ENCODE measurements at regions not wholly inside any gene's neighbourhood (a gene's known extent, or its start where the extent isn't known, plus 50 kb on each side); places are given as distances from the start of the nearest gene placed in this dataset.

DNA sequence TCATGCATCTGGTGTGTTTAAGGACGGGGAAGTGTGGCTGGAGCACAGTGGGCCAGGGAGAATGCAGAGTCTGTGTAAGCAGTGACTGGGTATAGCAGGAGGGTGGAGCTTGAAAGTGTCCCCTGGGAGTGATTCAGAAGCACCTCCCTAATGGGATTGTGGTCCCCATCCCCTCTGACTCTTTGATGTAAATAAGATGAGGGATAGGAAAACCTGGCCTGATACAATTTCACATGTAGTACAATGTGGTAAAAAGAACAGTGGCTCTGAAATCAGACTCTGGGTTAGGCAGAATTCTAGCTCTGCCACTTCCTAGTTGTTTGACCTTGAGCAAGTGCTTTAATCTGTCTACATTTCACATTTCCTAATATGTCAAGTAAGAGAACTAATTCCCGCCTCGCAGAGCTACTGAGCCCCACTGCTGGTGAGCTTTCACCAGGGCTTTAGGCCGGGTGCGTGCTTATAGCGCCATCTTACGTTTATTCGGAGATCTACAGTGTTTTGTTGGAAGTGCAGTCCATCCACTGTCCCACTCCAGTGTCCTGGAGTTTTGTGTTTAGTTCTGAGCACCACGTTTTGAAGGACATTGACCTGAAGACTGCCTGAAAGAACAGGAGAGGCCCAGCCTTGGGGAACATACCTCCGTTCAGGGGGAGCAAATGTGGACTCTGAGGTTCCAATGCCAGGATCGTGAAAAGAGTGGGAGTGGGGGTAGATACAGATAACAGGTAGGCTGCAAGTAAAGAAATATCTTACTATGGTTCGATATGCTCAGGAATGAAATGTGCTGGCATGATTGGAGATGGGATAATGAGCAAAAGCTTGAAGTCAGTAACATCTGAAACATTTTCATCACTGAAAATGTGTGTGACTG, 51.2 kb upstream of the TESK1 start (continued):
- TF ChIP-seq, protein P1, sequence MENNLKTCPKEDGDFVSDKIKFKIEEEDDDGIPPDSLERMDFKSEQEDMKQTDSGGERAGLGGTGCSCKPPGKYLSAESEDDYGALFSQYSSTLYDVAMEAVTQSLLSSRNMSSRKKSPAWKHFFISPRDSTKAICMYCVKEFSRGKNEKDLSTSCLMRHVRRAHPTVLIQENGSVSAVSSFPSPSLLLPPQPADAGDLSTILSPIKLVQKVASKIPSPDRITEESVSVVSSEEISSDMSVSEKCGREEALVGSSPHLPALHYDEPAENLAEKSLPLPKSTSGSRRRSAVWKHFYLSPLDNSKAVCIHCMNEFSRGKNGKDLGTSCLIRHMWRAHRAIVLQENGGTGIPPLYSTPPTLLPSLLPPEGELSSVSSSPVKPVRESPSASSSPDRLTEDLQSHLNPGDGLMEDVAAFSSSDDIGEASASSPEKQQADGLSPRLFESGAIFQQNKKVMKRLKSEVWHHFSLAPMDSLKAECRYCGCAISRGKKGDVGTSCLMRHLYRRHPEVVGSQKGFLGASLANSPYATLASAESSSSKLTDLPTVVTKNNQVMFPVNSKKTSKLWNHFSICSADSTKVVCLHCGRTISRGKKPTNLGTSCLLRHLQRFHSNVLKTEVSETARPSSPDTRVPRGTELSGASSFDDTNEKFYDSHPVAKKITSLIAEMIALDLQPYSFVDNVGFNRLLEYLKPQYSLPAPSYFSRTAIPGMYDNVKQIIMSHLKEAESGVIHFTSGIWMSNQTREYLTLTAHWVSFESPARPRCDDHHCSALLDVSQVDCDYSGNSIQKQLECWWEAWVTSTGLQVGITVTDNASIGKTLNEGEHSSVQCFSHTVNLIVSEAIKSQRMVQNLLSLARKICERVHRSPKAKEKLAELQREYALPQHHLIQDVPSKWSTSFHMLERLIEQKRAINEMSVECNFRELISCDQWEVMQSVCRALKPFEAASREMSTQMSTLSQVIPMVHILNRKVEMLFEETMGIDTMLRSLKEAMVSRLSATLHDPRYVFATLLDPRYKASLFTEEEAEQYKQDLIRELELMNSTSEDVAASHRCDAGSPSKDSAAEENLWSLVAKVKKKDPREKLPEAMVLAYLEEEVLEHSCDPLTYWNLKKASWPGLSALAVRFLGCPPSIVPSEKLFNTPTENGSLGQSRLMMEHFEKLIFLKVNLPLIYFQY (CRISPR knock-in tag; IDR thresholded peaks at IDR 0.05; ENCODE audit: borderline replicate concordance): peak; percentile 43; the same call in 1 of the 2 replicates
- TF ChIP-seq ZSCAN25 (CRISPR knock-in tag; IDR thresholded peaks at IDR 0.05) (no peak), ZKSCAN1 (IDR thresholded peaks at IDR 0.05; ENCODE audit: low read length) (no peak), MED13 (CRISPR knock-in tag; IDR thresholded peaks at IDR 0.05) (no peak), POLR2A (IDR thresholded peaks at IDR 0.05; ENCODE audit: insufficient read depth in 1 of 2, low read depth in 2 of 2, low read length in 2 of 2) (no peak), ZKSCAN8 (CRISPR knock-in tag; IDR thresholded peaks at IDR 0.05; ENCODE audit: borderline replicate concordance) (peak; percentile 88; the same call in 1 of the 2 replicates), MEIS1 (CRISPR knock-in tag; IDR thresholded peaks at IDR 0.05; ENCODE audit: borderline replicate concordance) (no peak), XRCC5 (optimal IDR thresholded peaks at IDR 0.05; ENCODE audit: low read length) (peak; percentile 25), RXRB (CRISPR knock-in tag; IDR thresholded peaks at IDR 0.05; ENCODE audit: borderline replicate concordance) (peak; percentile 20; the same call in 1 of the 2 replicates), SRF (IDR thresholded peaks at IDR 0.05; ENCODE audit: low read depth, low read length) (peak; percentile 52; the same call in 1 of the 2 replicates), MED1 (CRISPR knock-in tag; IDR thresholded peaks at IDR 0.05) (0 out of 2 replicates have a peak, but pooled peaks have one; percentile 11), ZNF331 (CRISPR knock-in tag; IDR thresholded peaks at IDR 0.05) (peak; percentile 57; the same call in 1 of the 2 replicates), ZNF501 (CRISPR knock-in tag; IDR thresholded peaks at IDR 0.05) (peak; percentile 54; the same call in 1 of the 2 replicates), BHLHE40 (IDR thresholded peaks at IDR 0.05; ENCODE audit: low read length) (peak; percentile 24; the same call in 1 of the 2 replicates), SSRP1 (CRISPR knock-in tag; IDR thresholded peaks at IDR 0.05) (no peak), ZNF232 (CRISPR knock-in tag; IDR thresholded peaks at IDR 0.05; ENCODE audit: borderline replicate concordance) (peak; percentile 64; the same call in 1 of the 2 replicates), ZMYM4 (CRISPR knock-in tag; IDR thresholded peaks at IDR 0.05) (0 out of 2 replicates have a peak, but pooled peaks have one; percentile 31), ZSCAN31 (CRISPR knock-in tag; IDR thresholded peaks at IDR 0.05; ENCODE audit: low read depth) (0 out of 2 replicates have a peak, but pooled peaks have one; percentile 45)
- TF ChIP-seq, protein P2, sequence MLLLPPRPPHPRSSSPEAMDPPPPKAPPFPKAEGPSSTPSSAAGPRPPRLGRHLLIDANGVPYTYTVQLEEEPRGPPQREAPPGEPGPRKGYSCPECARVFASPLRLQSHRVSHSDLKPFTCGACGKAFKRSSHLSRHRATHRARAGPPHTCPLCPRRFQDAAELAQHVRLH (CRISPR knock-in tag; IDR thresholded peaks at IDR 0.05; ENCODE audit: borderline replicate concordance, low read depth): peak; percentile 52; the same call in 1 of the 2 replicates
- TF ChIP-seq, protein P3, sequence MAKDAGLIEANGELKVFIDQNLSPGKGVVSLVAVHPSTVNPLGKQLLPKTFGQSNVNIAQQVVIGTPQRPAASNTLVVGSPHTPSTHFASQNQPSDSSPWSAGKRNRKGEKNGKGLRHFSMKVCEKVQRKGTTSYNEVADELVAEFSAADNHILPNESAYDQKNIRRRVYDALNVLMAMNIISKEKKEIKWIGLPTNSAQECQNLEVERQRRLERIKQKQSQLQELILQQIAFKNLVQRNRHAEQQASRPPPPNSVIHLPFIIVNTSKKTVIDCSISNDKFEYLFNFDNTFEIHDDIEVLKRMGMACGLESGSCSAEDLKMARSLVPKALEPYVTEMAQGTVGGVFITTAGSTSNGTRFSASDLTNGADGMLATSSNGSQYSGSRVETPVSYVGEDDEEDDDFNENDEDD (CRISPR knock-in tag; IDR thresholded peaks at IDR 0.05; ENCODE audit: borderline replicate concordance): peak; percentile 31; the same call in 1 of the 2 replicates
- TF ChIP-seq, protein P4, sequence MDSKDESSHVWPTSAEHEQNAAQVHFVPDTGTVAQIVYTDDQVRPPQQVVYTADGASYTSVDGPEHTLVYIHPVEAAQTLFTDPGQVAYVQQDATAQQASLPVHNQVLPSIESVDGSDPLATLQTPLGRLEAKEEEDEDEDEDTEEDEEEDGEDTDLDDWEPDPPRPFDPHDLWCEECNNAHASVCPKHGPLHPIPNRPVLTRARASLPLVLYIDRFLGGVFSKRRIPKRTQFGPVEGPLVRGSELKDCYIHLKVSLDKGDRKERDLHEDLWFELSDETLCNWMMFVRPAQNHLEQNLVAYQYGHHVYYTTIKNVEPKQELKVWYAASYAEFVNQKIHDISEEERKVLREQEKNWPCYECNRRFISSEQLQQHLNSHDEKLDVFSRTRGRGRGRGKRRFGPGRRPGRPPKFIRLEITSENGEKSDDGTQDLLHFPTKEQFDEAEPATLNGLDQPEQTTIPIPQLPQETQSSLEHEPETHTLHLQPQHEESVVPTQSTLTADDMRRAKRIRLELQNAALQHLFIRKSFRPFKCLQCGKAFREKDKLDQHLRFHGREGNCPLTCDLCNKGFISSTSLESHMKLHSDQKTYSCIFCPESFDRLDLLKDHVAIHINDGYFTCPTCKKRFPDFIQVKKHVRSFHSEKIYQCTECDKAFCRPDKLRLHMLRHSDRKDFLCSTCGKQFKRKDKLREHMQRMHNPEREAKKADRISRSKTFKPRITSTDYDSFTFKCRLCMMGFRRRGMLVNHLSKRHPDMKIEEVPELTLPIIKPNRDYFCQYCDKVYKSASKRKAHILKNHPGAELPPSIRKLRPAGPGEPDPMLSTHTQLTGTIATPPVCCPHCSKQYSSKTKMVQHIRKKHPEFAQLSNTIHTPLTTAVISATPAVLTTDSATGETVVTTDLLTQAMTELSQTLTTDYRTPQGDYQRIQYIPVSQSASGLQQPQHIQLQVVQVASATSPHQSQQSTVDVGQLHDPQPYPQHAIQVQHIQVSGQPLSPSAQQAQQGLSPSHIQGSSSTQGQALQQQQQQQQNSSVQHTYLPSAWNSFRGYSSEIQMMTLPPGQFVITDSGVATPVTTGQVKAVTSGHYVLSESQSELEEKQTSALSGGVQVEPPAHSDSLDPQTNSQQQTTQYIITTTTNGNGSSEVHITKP (CRISPR knock-in tag; IDR thresholded peaks at IDR 0.05; ENCODE audit: low read depth): peak; percentile 91

All from HepG2 (cell line).